ENCODE measurements at regions not wholly inside any gene's neighbourhood (a gene's known extent, or its start where the extent isn't known, plus 50 kb on each side); places are given as distances from the start of the nearest gene placed in this dataset.

GRCh38 chr7:12751764-12752163 lies 64.3 kb downstream of the ARL4A start:
- no peaks in the 10 kb centered on the region for H3K36me3 ChIP-seq (ENCODE audit: control insufficient read depth, insufficient read depth, low read length)
- TF ChIP-seq, protein P1, sequence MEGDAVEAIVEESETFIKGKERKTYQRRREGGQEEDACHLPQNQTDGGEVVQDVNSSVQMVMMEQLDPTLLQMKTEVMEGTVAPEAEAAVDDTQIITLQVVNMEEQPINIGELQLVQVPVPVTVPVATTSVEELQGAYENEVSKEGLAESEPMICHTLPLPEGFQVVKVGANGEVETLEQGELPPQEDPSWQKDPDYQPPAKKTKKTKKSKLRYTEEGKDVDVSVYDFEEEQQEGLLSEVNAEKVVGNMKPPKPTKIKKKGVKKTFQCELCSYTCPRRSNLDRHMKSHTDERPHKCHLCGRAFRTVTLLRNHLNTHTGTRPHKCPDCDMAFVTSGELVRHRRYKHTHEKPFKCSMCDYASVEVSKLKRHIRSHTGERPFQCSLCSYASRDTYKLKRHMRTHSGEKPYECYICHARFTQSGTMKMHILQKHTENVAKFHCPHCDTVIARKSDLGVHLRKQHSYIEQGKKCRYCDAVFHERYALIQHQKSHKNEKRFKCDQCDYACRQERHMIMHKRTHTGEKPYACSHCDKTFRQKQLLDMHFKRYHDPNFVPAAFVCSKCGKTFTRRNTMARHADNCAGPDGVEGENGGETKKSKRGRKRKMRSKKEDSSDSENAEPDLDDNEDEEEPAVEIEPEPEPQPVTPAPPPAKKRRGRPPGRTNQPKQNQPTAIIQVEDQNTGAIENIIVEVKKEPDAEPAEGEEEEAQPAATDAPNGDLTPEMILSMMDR (IDR thresholded peaks at IDR 0.05; ENCODE audit: insufficient read depth, low read depth, low read length), result no peak
- CTCF ChIA-PET, result no interaction called here
- no peaks in the 10 kb centered on the region; the same call in 1 of the 2 replicates for H3K27me3 ChIP-seq (ENCODE audit: control insufficient read depth, insufficient read depth, low read length)
- no peak overlapping the region for H3K4me3 ChIP-seq (ENCODE audit: low read depth, low read length)
- POLR2A ChIA-PET, result no interaction called here
- DNase-seq (ENCODE audit: low read depth), result no peak

DNA sequence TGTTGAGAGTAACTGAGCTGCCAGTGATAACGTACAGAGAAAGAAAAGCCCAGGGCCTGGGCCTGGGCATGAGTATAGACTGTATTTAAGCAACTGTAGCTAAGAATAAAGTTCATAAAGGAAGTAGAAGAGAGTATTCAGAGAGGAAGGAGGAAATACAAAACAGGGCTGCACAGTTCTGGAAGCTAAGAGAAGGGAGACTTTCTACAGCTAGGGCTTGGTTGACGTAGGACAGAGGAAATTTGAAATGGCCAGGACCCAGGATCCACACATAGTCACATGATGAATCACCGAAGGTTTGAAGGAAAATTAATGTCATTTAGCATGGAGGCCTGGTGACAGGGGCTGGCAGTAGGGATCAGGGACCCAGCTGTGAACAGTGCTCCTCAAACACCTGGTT lies 66.7 kb downstream of the ARL4A start:
- ChIA-PET POLR2A (no interaction called here), CTCF (no interaction called here)
- TF ChIP-seq, protein P1 (IDR thresholded peaks at IDR 0.05; ENCODE audit: insufficient read depth, low read depth, low read length), result no peak
- H3K36me3 ChIP-seq (ENCODE audit: control insufficient read depth, insufficient read depth, low read length), result no peaks in the 10 kb centered on the region
- H3K27me3 ChIP-seq (ENCODE audit: control insufficient read depth, insufficient read depth, low read length), result no peaks in the 10 kb centered on the region; the same call in 1 of the 2 replicates
- DNase-seq (ENCODE audit: low read depth), result no peak
- no peak overlapping the region for H3K4me3 ChIP-seq (ENCODE audit: low read depth, low read length)

- CTCF ChIA-PET, result no interaction called here
- DNase-seq (ENCODE audit: low read depth), result peak; percentile 27
- POLR2A ChIA-PET, result no interaction called here
Observed at GRCh38 chr7:12756821-12757220, 69.4 kb downstream of the ARL4A start.

DNA sequence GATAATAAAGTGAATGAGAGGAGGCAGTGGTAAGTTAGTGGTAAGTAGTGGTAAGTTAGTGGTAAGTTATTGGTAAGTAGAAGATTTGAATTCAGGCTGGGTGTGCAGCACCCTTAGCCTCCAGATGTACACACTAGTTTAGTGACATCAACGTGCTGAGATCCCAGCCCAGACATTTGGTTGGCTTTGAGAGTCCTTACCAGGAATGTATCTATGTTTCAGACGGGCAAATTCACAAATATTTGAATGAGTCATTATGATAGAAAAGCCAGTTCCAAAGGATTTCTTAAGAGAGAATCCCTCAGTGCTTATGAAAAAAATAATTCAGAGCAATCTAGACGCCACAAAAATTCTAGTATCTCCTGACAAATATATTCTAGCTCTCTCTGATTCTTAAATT lies 70.0 kb downstream of the ARL4A start:
- TF ChIP-seq, protein P1 (IDR thresholded peaks at IDR 0.05; ENCODE audit: insufficient read depth, low read depth, low read length), result no peak
- CTCF ChIA-PET, result no interaction called here
- DNase-seq (ENCODE audit: low read depth), result peak; percentile 77
- POLR2A ChIA-PET, result no interaction called here
- Histone ChIP-seq H3K36me3 (ENCODE audit: control insufficient read depth, insufficient read depth, low read length) (no peaks in the 10 kb centered on the region), H3K27me3 (ENCODE audit: control insufficient read depth, insufficient read depth, low read length) (no peaks in the 10 kb centered on the region), H3K4me3 (ENCODE audit: low read depth, low read length) (no peak overlapping the region)

More at GRCh38 chr7:12756821-12757220, 69.4 kb downstream of the ARL4A start:
- TF ChIP-seq, protein P1 (IDR thresholded peaks at IDR 0.05; ENCODE audit: insufficient read depth, low read depth, low read length), result no peak
- Histone ChIP-seq H3K4me3 (ENCODE audit: low read depth, low read length) (no peak overlapping the region), H3K36me3 (ENCODE audit: control insufficient read depth, insufficient read depth, low read length) (no peaks in the 10 kb centered on the region), H3K27me3 (ENCODE audit: control insufficient read depth, insufficient read depth, low read length) (no peaks in the 10 kb centered on the region)

- Histone ChIP-seq H3K4me3 (ENCODE audit: low read depth, low read length) (no peak overlapping the region), H3K27me3 (ENCODE audit: control insufficient read depth, insufficient read depth, low read length) (no peaks in the 10 kb centered on the region), H3K36me3 (ENCODE audit: control insufficient read depth, insufficient read depth, low read length) (no peaks in the 10 kb centered on the region)
- CTCF ChIA-PET, result no interaction called here
- no peak for DNase-seq (ENCODE audit: low read depth)
- TF ChIP-seq, protein P1 (IDR thresholded peaks at IDR 0.05; ENCODE audit: insufficient read depth, low read depth, low read length), result no peak
- POLR2A ChIA-PET, result no interaction called here
Observed at GRCh38 chr7:12759151-12759550, 71.7 kb downstream of the ARL4A start.

Measured in BJ (cell line).